Adrenal gland (tissue), 9 donors: ENCODE measurements at regions not wholly inside any gene's neighbourhood (a gene's known extent, or its start where the extent isn't known, plus 50 kb on each side); places are given as distances from the start of the nearest gene placed in this dataset.
"Not testable (repeated sequence)": the region's sequence is repeated elsewhere in the genome, so short reads cannot be mapped to it uniquely, and the experiment has no call there.

Experiments
- DNase-seq, 7 donors: peaks; one replicate each; pipeline ENCODE4 v3.0.0-alpha.2; 2019 to 2020
- H3K27ac ChIP-seq, 5 donors: fragments of 200-600 bp; sonication (generic) in 4 of 5; 1 replicate in 3 of 5; 2 replicates in 2 of 5; pipeline versions ENCODE4 v1.5.1 to v1.8.0; 2016 to 2020; ENCODE audit warnings: mild to moderate bottlenecking in 1 of 5
- H3K27me3 ChIP-seq: fragments of 200-600 bp; 2 replicates; pipeline ENCODE4 v1.8.0; 2021
- H3K36me3 ChIP-seq, 2 donors: fragments of 200-600 bp; replicated peaks in 1 of 2; 1 replicate in 1 of 2; 2 replicates in 1 of 2; pipeline versions ENCODE4 v1.5.1 to v1.8.0; 2018 to 2022
- H3K4me1 ChIP-seq, 2 donors: fragments of 200-600 bp; replicated peaks in 1 of 2; 1 replicate in 1 of 2; 2 replicates in 1 of 2; pipeline versions ENCODE4 v1.5.1 to v1.8.0; 2018 to 2021
- H3K4me3 ChIP-seq, 4 donors: fragments of 200-600 bp; sonication (generic) in 3 of 4; one replicate each; pipeline ENCODE4 v1.5.1; 2016 to 2018
- H3K9me3 ChIP-seq, 3 donors: fragments of 200-600 bp; sonication (generic) in 1 of 3; replicated peaks in 1 of 3; 1 replicate in 2 of 3; 2 replicates in 1 of 3; pipeline versions ENCODE4 v1.5.1 to v1.8.0; 2016 to 2021
- POLR2A ChIP-seq, 2 donors: fragments of 450-650 bp; IDR thresholded peaks; one replicate each; pipeline ENCODE4 v1.6.1; 2017; ENCODE audit warnings: antibody characterized with exemption in 2 of 2, mild to moderate bottlenecking in 2 of 2, moderate library complexity in 1 of 2
- WGBS, 4 donors: extraction: QIAGEN DNeasy Blood & Tissue Kit in 2 of 4; methylation state at CpG; one replicate each; pipeline versions ENCODE4 v1.1.5 to v1.1.7; 2013 to 2017; 5-methylcytosine and 5-hydroxymethylcytosine counted together
- intact Hi-C, 2 donors: fragments of 100-400 bp; cut with DNase I; formaldehyde crosslinking; loops; one replicate each; pipeline versions ENCODE4 v1.14.1 to v1.15.0; 2022 to 2023
- TF ChIP-seq, protein P1 (sequence below), 6 experiments: fragments of 450-650 bp in 4 of 6; fragments of 200-600 bp in 2 of 6; sonication (generic) in 1 of 6; IDR thresholded peaks; 1 replicate in 5 of 6; 2 replicates in 1 of 6; pipeline versions ENCODE4 v1.5.1 to v1.8.0; 2016 to 2021; ENCODE audit warnings: antibody characterized with exemption in 6 of 6, mild to moderate bottlenecking in 2 of 6, moderate library complexity in 1 of 6
- donor health status: healthy with polysubstance abuse.
- donor health status: Bipolar disorder and iron deficiency.
- donor health status: DM: yes; HTN: yes; CAD: no.
- donor health status: DM: no; HTN: no; CAD: no.
- donor health status: DM: no; HTN: no; CAD: no.

GRCh38 chr14:45587142-45587541 lies 334.1 kb upstream of the MIS18BP1 start:
- Histone ChIP-seq H3K27ac (no peak overlapping the region), H3K36me3 (no peaks in the 10 kb centered on the region), H3K27me3 (no peaks in the 10 kb centered on the region), H3K4me3 (no peak overlapping the region), H3K4me1 (no peaks in the 10 kb centered on the region), H3K9me3 (peaks cover 0 to 7% (median 0%) of the 10 kb centered on the region in 3 donors)
- intact Hi-C loops: no loop called here
- 57 to 80% (median 69%) methylated on average over 3 of the region's 3 CpGs for WGBS, 4 donors
- no peak for DNase-seq
- TF ChIP-seq, protein P1, sequence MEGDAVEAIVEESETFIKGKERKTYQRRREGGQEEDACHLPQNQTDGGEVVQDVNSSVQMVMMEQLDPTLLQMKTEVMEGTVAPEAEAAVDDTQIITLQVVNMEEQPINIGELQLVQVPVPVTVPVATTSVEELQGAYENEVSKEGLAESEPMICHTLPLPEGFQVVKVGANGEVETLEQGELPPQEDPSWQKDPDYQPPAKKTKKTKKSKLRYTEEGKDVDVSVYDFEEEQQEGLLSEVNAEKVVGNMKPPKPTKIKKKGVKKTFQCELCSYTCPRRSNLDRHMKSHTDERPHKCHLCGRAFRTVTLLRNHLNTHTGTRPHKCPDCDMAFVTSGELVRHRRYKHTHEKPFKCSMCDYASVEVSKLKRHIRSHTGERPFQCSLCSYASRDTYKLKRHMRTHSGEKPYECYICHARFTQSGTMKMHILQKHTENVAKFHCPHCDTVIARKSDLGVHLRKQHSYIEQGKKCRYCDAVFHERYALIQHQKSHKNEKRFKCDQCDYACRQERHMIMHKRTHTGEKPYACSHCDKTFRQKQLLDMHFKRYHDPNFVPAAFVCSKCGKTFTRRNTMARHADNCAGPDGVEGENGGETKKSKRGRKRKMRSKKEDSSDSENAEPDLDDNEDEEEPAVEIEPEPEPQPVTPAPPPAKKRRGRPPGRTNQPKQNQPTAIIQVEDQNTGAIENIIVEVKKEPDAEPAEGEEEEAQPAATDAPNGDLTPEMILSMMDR (IDR thresholded peaks at IDR 0.05): no peak
- no peak for TF ChIP-seq POLR2A (IDR thresholded peaks at IDR 0.05)

- no peaks in the 10 kb centered on the region for H3K9me3 ChIP-seq
- intact Hi-C loops: no loop called here
- H3K27ac ChIP-seq: no peak overlapping the region
- DNase-seq: no peak
- 72 to 92% (median 85%) methylated on average over 5 of the region's 5 CpGs for whole genome bisulfite sequencing, 4 donors
- H3K27me3 ChIP-seq: no peaks in the 10 kb centered on the region
- no peaks in the 10 kb centered on the region for H3K4me1 ChIP-seq
- TF ChIP-seq, protein P1 (IDR thresholded peaks at IDR 0.05): no peak
- no peak for TF ChIP-seq POLR2A (IDR thresholded peaks at IDR 0.05)
- no peak overlapping the region for H3K4me3 ChIP-seq
- H3K36me3 ChIP-seq: no peaks in the 10 kb centered on the region
Observed at GRCh38 chr14:45559626-45560025, 306.6 kb upstream of the MIS18BP1 start.

DNA sequence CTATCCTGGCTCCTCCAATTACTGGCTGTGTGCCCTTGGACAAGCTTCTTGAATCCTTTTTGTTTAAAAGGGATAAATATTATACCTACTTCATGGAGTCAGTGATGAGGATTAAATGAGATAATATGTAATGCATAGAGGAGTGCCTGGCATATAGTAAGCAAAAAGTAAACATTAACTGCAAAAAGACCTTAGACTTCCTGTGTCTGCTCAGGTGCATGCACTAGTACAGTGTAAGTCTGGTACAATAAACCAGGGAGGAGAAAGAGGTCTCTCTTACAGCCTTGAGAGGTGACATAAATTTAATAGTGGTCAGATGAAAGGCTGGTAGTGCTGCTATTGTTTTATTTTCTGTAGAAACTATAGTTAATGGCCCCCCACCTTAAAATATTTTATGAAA lies 305.2 kb upstream of the MIS18BP1 start:
- no peak for TF ChIP-seq POLR2A (IDR thresholded peaks at IDR 0.05)
- TF ChIP-seq, protein P1 (IDR thresholded peaks at IDR 0.05): no peak
- DNase-seq: no peak
- Histone ChIP-seq H3K36me3 (no peaks in the 10 kb centered on the region), H3K4me1 (no peaks in the 10 kb centered on the region), H3K27me3 (no peaks in the 10 kb centered on the region), H3K4me3 (no peak overlapping the region), H3K9me3 (no peaks in the 10 kb centered on the region), H3K27ac (no peak overlapping the region)
- intact Hi-C loops: no loop called here

DNA sequence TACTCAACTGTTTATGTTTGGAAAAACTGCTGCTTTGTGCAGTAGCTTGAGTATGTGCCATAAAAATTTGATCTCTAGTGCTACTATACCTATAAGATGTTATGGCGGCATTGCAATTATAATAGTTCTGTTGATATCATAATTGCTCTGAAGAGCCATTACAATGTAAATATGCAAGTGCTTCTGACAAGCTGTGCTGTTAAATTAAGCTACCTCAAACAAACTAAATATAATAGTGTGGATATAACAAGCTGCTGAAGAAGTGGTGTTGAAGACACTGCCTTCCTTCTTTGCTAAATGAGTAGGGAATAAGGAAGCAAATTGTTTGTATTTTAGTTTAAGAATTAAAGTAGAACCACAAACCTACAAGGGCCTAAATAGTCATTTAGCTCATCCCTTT lies 301.0 kb upstream of the MIS18BP1 start:
- Histone ChIP-seq H3K4me3 (no peak overlapping the region), H3K27me3 (no peaks in the 10 kb centered on the region), H3K4me1 (no peaks in the 10 kb centered on the region), H3K27ac (no peak overlapping the region), H3K36me3 (no peaks in the 10 kb centered on the region), H3K9me3 (no peaks in the 10 kb centered on the region)
- DNase-seq: no peak
- 91 to 98% (median 96%) methylated on average over 1 of the region's 1 CpG for WGBS, 4 donors
- TF ChIP-seq, protein P1 (IDR thresholded peaks at IDR 0.05): no peak
- no peak for TF ChIP-seq POLR2A (IDR thresholded peaks at IDR 0.05)
- intact Hi-C loops: no loop called here

- H3K9me3 ChIP-seq, DNase-seq, intact Hi-C loops, H3K4me1 ChIP-seq, H3K27me3 ChIP-seq, H3K4me3 ChIP-seq, H3K36me3 ChIP-seq, H3K27ac ChIP-seq: not testable (repeated sequence)
- WGBS, 4 donors: 55 to 88% (median 73%) methylated on average over 13 to 16 of the region's 16 CpGs
Observed at GRCh38 chr14:45551240-45551820, 298.3 kb upstream of the MIS18BP1 start.
